ENCODE measurements at regions not wholly inside any gene's neighbourhood (a gene's known extent, or its start where the extent isn't known, plus 50 kb on each side); places are given as distances from the start of the nearest gene placed in this dataset.

DNA sequence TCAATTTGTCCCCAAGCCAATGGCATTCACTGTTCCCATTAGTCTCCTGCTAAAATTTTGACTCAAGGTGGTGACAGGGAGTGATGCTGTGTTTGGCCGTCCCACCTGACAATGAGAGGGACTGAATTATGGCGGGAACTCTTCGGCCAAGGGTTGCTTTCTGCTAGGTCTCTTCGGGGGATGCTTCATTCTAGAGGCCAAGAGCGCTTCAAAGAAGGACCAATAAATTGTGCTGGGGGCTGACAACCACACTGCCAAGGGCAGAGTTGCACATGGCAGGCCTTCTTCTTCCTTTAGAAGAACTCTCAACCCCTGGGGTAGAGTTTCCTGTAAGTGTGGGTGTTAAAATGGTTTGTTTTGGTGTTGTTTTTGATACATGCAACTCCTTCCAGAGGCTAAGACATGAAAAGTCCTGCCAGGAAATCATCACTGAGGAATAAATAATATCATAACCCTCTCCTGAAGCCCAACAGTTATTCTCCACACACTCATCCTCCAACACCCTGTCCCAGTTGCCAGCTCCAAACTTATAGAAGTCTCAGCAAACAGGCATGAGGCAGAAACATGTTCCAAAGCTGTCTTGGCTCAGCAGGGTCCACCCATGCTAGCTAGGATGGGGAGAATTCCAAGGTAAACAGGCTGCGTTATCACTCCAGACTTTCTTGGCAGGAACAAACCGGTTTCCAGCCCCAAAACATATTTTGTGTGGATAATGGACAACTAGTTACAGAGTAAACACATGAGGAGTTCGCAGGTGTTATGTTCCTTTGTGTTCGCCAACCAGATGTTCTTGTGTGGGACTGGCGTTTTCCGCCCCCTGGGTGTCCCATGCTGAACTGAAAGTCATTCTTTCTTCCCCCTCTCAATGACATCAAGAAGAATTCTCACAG is 396.7 kb upstream of the RGMA start:
- no peak for DNase-seq (ENCODE audit: low read depth in 2 of 2)

DNA sequence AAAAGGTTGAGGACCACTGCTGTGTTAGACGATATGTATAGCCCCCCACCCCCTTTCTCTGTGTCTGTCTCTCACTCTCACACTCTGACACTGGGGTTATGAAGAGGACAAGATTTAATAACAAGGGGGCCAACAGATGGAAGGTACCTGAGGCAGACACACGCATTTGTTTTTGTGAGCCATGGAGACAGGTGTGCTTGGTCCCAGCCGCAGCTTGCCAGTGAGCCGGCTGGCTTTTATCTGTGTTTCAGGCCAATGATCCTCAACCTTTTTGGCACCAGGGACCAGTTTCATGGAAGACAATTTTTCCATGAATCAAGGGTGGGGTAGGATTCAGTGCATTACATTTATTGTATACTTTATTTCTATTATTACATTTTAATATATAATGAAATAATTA is 394.9 kb upstream of the RGMA start:
- DNase-seq (ENCODE audit: low read depth in 2 of 2): no peak

DNA sequence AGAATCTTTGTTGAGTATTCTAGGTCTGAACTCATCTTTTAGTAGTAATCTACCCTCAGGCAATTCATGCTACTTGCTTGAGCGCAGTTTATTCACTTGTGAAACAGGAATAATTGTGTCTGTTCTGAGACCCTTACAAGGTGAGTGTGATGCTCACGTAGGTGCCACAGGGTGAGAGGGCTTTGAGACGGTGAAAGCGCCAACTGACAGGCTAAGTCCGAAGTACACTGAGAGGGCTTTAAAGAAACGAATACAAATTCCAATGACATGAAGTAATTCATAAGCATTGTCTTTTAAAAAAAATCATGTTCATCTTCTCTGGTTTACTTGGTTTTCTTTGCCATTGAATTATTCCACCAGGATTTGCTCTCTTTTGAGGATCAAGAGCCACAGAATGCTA is 393.7 kb upstream of the RGMA start:
- no peak for DNase-seq (ENCODE audit: low read depth in 2 of 2)

DNA sequence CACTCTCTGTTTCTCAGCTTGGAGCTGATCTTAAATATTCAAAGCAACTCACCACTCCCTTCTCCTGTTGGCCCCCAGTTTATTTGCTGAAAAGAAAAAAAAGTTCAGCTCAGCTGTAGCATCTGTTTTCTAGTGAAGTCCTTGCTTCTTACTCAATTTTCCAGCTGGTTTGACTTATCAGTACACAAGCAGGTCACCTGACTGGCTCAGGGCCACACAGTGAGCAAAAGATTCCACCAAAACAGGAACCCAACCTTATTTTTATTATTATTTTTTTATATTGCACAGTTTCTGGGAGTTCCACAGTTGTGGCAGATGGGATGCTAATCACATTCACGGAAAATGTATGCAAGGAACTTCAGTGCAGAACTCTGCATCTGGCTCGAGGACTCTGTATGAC is 390.7 kb upstream of the RGMA start:
- DNase-seq (ENCODE audit: low read depth in 2 of 2): no peak

DNA sequence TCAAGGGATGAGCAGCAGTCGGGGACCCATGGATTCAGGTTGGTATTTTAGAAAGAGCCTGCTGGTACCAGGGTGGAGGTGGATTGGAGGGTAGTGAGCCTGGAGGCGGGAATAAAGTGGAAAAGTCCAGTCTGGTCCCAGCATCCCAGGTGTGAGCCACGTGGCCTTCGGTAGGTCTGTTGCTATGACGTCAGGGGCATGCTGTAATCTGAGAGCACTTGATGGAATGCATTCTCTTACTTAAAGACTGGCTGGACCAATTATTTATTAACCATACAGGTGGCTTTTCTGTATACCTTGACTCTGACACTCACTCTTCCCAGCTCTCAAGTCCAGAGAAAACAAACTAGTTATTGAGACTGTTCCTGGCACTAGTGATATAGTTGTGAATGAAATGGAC is 389.9 kb upstream of the RGMA start:
- no peak for DNase-seq (ENCODE audit: low read depth in 2 of 2)

DNA sequence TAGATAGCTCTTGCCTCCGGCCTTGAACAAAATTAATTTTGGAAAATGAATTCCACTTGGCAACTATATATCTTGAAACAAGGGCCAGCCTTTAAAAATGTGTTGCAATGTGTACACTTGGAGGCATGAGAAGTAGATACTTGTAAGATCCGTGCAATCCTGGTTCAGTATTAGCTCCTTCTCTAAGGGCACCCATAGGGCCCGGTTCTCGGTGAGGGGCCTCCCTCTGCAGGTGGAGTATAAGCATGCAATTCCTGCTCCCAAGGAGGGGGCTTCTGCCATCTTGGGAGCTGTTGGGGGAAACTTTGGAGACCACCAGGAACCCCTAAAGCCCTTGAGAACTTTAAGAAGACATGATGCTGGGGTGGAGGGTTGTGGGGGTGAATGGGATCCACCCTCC is 388.7 kb upstream of the RGMA start:
- no peak for DNase-seq (ENCODE audit: low read depth in 2 of 2)

DNA sequence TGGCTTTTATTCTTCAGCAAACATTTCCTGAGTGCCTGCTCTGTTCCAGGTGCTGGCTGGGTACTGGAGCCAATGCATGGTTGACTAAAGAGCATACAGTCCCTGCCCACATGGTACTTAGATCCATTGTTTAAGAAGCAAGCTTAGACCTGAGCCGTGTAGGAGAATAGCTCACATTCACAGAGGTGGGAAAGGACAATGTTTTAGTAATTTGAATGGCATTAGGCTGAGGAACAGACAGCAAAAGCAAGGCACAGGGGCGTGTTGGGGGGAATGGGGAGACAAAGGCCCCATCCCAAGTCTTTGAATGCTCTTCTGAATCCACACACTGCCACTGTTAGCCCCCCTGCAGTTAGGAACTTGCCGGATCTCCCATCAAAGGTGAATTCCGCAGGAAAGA is 388.2 kb upstream of the RGMA start:
- no peak for DNase-seq (ENCODE audit: low read depth in 2 of 2)

DNA sequence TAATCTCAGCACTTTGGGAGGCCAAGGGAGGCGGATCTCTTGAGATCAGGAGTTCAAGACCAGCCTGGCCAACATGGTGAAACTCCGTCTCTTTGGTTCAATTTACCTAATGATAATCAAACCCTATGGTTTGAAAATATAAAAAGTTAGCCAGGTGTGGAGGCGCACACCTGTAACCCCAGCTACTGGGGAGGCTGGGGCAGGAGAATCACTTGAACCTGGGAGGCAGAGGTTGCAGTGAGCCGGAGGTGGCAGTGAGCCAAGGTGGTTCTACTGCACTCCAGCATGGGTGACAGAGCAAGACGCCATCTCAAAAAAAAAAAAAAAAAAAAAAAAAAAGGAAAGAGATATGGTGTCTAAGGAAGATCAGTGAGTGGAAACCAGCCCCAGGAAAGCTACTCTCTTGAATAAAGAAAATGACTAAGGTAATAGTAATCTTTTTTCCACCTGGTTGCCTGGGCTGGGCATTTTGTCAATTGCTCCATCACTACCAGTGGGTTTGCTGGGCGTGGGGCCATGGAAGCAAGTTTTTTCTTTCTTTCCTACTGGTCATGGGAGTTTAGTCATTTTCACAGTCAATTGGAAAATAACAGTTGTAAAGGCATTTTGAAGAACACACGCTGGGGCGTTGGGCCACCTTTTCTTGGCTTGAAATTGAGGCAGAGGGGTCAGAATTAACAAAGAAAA is 387.6 kb upstream of the RGMA start:
- DNase-seq (ENCODE audit: low read depth in 2 of 2): no peak

DNA sequence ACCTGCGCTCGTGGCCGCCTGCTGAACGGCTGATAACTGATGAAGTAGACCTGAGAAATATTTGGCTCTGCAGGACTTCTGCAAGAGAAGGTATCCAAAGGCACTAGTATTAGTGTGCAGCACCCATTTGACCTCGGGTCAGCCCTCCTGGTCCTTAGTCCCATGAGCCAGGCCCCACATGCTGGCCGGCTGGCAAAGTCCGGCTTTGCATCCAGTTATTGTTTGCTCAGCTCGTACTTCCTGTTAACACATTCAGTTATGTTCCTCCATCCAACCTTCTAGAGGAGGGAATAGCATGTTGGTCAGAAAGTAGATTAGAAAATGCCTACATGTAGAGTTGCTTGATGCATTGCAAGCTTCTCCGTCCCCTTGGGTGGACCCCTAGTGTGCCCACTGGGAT is 385.7 kb upstream of the RGMA start:
- no peak for DNase-seq (ENCODE audit: low read depth in 2 of 2)

DNA sequence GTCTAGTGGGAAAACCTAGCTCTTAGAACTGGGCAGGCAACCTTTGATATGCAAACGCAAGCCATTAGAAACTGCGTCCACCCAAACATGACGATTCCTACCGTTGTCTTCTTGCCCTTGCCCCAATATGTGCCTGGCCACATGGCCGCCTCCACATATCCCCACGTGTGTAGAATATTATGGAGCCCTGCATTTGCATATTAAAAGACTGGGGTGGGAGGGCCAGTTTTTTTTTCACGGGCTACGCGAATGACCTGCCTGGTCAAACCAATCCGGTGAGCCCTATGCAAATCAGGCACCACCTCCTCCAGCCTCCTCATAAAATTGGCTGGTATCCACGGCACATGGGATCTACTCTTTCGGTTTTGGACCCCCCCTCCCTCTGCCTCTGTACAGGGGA is 381.0 kb upstream of the RGMA start:
- DNase-seq (ENCODE audit: low read depth in 2 of 2): no peak

DNA sequence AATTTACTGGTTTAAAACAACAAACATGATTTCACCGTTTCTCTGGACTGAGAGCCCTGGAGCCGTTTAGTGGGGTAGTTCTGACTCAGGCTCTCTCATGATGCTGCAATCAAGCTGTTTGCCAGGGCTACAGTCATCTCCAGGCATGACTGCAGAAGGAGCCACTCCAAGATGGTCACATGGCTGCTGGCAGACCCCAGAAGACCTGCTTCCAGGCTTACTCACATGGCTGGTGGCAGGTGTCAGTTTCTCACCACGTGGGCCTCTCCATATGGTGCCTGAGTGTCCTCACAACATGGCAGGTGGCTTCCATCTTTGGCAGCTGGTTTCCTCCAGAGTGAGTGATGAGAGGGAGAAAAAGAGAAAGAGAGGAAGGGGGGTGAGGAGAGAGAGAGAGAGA is 378.3 kb upstream of the RGMA start:
- no peak for DNase-seq (ENCODE audit: low read depth in 2 of 2)

DNA sequence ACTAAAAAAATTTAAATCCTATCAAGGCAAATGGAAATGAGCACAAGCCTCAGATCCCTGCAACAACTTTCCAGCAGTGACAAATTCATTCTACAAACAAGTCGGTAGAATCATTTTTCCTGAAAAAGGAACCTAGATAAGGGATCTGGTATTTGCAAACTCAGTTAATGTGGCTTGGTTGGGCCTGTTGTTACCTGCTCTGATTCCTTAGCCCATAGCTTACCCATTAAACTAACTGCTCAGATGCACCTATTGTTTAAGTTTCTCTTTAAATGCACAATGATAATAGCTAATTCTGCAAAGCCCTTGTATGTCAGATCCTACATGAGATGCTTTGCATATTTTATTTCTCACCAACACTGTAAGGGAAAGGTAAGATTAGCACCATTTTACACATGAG is 377.4 kb upstream of the RGMA start:
- no peak for DNase-seq (ENCODE audit: low read depth in 2 of 2)

DNA sequence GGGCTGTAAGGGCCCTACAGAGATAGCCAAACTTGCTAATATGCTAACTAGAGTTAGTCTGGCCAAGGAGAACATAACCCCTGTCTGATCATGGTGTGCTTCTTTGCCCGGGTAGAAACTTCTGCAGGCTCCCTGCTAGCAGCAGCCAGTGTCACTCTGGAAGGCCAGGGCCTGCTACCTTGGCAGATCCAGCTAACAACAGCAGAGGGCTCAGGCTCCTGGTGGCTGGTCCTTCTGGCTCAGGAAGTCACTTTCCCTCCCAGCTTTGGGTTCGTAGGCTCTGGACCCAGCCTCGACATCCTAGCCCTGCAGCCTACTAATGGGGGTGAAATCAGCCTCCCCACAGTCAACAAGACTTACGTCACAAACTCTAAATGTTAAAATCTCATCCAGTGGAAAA is 373.7 kb upstream of the RGMA start:
- DNase-seq (ENCODE audit: low read depth in 2 of 2): no peak

DNA sequence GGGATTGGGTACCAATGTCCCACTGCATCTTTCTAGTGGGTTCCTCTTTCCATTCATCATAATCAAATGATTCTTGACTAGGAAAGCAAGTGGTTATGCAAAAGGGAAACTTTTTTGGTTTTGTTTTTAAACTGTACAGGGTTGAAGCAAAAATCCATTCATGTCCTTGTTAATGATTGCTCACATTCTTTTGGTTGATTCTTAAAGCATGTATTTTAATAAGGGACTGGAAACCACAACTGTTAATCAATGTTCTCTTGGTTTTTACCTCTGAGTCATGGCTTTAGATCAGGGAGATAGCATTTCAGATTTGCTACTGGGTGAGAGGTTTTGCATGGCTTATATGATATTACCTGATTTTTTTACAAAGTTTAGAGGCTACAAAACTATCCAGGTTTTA is 371.7 kb upstream of the RGMA start:
- DNase-seq (ENCODE audit: low read depth in 2 of 2): no peak

DNA sequence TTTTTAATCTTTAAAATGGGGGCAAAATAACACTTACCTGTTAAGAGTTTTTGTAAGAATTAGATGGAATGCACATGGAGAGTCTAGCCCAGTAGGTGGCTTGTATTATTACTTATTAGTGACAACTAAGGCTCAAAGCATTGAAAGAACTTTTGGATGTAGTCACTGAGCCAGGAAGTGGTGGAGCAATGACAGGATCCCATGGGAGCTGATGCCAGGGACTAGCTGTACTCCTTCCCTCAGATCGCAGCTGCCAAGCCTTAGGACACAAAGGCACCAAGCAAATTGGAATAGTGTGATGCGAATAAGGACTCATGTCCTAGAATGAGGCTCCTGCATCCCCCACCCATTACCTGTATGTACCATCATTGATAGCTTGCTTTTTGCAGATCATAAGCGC is 370.4 kb upstream of the RGMA start:
- DNase-seq (ENCODE audit: low read depth in 2 of 2): no peak

DNA sequence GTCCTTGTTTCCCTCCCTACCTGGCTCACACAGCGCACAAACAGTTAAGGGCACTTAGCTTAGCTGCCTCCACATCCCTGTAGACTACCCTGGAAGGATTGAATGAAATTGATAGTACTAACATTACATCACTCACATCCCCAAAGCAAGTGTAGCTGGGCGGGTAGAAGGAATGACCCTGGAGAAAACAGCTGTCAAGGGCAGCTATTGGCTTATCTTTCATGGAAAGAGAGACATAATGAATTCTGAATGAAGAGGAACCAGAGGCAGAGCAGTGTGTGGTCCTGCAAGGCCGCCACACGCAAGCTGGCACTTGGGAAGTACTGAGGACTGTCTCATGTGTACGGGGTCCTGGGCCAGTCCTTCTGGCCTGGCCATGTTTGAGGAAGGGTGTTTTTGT is 369.6 kb upstream of the RGMA start:
- no peak for DNase-seq (ENCODE audit: low read depth in 2 of 2)

DNA sequence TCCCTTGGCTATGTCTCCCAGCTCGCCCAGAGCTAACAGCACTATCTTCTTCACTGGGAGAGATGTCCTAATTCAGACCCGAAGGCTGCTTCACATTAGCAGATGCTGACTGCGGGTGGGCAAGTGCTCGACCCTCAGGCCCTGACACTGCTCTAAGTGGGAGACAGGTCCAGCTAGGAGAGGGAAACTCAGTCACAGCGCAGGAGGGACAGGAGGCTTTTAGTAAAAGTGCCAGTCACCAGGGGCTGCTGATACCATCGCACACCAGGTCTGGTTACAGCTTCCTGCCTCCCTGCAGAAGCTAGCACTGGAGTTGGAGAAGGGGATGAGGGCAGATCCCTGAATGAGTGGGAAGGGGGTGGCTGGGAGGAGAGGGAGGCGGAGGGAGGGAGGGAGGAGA is 365.8 kb upstream of the RGMA start:
- DNase-seq (ENCODE audit: low read depth in 2 of 2): no peak

DNA sequence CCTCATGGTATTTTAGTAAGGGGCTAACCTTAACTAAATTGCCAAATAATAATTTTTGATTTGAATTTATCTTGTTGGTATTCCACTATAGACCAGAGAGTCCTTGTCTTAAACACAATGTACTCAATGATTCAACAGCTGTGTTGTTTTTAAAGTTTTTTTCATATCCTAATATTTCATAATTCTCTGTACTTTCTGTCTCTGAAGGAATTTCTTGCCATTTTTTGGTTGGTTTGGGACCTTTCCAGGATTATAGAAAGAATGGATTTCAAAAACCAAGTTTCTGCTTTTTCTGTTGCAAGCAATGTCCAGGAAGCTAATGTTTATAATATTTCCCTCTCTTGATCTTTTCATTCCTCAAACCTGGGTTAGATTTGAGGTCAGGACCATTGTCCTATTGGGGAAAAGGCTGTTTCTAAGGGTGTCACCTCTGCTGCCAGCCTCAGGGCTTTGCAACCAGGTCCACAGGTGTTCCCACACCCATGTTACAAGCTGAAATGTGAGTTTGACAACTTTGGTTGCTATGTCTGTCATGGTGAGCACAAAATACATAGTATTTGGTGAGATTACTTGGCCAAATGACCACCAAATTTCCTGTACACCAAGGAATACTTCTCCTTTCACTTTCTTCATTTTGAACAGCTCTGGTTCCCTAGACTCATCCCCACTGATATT is 363.7 kb upstream of the RGMA start:
- DNase-seq (ENCODE audit: low read depth in 2 of 2): no peak

DNA sequence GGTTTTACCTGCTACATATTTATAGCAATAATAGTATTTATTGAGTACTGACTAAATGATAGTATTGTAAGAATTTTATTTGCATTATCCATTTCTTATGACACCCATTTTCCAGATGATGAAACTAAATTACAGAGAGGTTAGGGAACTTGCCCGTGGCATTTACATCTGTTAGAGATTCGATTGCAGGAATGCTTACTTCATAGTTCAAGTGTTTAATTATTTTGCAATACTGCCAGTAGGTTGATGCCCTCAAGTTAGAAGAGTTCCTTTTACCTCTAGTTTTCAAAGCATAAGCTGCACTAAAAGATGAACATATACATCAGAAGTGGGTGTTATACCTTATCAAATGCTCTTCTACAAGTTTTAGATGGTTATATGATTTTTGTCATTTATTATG is 362.8 kb upstream of the RGMA start:
- DNase-seq (ENCODE audit: low read depth in 2 of 2): no peak

DNA sequence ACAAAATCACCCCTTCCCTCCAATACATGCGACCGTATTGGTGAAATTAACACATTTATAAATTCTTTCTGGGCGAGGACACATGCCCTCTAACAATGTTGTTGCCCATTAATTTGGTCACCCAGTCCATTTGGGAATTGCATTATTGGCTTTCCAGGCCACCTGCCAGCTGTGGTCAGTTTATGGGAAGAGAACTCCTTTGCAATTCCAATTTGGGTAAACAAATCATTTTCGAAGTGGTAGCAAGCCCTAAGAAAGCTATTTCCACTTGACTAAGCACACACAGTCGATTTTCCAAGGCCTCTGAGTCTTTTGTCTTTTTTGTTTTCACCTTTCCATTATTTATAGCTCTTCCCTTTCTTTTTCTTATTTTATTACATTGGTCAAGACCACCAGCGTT is 362.3 kb upstream of the RGMA start:
- no peak for DNase-seq (ENCODE audit: low read depth in 2 of 2)

DNA sequence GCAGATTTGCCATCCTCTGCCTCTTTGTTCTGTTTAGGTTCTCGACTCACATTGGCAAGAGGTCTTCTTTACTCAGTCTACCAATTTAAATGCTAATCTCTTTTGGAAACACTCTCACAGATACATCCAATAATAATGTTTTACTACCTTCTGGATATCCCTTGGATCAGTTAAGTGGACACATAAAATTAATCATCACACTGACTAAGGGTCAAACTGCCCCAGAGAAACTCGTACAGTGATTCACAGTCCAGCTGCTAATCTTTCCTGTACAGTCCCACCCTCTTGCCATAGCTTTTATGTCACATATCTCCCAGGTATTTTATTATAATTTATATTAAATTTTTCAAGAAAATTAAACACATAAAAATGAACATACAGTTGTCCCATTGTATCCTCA is 360.8 kb upstream of the RGMA start:
- no peak for DNase-seq (ENCODE audit: low read depth in 2 of 2)

DNA sequence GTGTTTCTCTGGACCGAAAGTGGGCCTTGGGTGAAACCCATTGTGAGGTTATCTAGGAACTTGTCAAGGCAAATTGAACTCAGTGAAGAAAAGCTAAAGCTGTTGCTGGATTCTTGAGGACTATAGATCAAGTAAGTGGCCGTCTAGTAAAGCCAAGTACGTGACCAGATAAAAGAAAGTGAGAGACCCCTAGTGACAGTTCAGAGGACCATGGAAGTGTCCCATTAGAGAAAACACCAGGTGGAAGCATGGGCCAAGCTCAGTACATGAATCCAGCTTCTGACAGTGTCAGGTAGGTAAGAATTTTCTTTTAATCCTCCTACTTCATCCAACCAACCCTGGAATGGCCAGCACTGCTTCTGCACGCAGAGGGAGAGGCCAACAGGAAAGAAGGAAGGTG is 349.3 kb upstream of the RGMA start:
- DNase-seq (ENCODE audit: low read depth in 2 of 2): no peak

DNA sequence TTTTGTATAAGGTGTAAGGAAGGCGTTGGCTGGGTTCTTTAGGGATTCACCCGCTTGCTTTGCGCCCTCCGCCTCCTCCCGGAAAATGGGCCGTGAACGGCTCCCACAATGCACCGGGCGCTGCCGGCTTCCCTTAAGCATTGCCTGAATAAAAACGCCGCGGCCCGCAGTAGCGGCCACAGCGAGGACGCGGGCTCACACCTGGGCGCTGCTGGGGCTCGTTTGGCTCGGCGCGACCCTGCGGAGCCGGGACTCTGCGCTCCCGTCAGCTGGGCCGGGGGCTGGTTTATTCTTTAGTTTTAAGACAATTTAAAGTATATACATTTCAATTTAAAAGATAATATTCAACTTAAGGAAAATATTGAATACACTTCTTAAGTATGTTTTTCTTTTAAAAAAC is 343.5 kb upstream of the RGMA start:
- no peak for DNase-seq (ENCODE audit: low read depth in 2 of 2)

Data from stimulated activated CD8-positive, alpha-beta memory T cell treated with anti-CD3 and anti-CD28 coated beads, Interleukin-7, amount 100 ng/mL, for 4 hours (primary cell).